Left lung (tissue), 4 donors: ENCODE measurements at regions not wholly inside any gene's neighbourhood (a gene's known extent, or its start where the extent isn't known, plus 50 kb on each side); places are given as distances from the start of the nearest gene placed in this dataset.

Source experiments
- ATAC-seq: fragments of 200-7000 bp; cut with Tn5 transposase; one replicate; pipeline ENCODE4 v1.9.1; 2020; ENCODE audit warnings: moderate library complexity
- DNase-seq, 4 donors: peaks; one replicate each; pipeline ENCODE4 v3.0.0-alpha.2; 2013 to 2020
- H3K27ac ChIP-seq, 2 donors: fragments of 200-600 bp; sonication (generic) in 1 of 2; one replicate each; pipeline versions ENCODE4 v1.5.0 to v1.8.0; 2020 to 2021
- H3K27me3 ChIP-seq, 2 donors: fragments of 200-600 bp; sonication (generic) in 1 of 2; one replicate each; pipeline versions ENCODE4 v1.5.0 to v1.8.0; 2020 to 2021
- H3K36me3 ChIP-seq, 2 donors: fragments of 200-600 bp; sonication (generic) in 1 of 2; one replicate each; pipeline versions ENCODE4 v1.5.0 to v1.8.0; 2020 to 2021
- H3K4me1 ChIP-seq, 2 donors: fragments of 200-600 bp; one replicate each; pipeline ENCODE4 v1.8.0; 2021
- H3K4me3 ChIP-seq, 2 donors: fragments of 200-600 bp; sonication (generic) in 1 of 2; one replicate each; pipeline versions ENCODE4 v1.5.0 to v1.8.0; 2020 to 2021; ENCODE audit warnings: mild to moderate bottlenecking in 1 of 2
- H3K9me3 ChIP-seq, 2 donors: fragments of 200-600 bp; sonication (generic) in 1 of 2; one replicate each; pipeline versions ENCODE4 v1.5.0 to v1.8.0; 2020 to 2021
- CTCF ChIP-seq, 2 donors: fragments of 200-600 bp; sonication (generic) in 1 of 2; IDR thresholded peaks; one replicate each; pipeline versions ENCODE4 v1.5.0 to v1.8.0; 2021; ENCODE audit warnings: antibody characterized with exemption in 2 of 2
- intact Hi-C, 2 donors: fragments of 100-400 bp; cut with DNase I; formaldehyde crosslinking; loops; one replicate each; pipeline versions ENCODE4 v1.11.2 to v1.14.2; 2022
- donor health status: DM: no; HTN: yes; CAD: no.
- donor health status: DM: no; HTN: no; CAD: no.

- TF ChIP-seq CTCF (IDR thresholded peaks at IDR 0.05), result no peak
- Histone ChIP-seq H3K4me3 (no peak overlapping the region), H3K27me3 (no peaks in the 10 kb centered on the region), H3K27ac (no peak overlapping the region), H3K9me3 (no peaks in the 10 kb centered on the region), H3K36me3 (no peaks in the 10 kb centered on the region), H3K4me1 (no peaks in the 10 kb centered on the region)
- intact Hi-C loops, result no loop called here
- ATAC-seq (no peak), DNase-seq (no peak)
Observed at GRCh38 chr7:111676167-111676566, 113.9 kb upstream of the IMMP2L start.

- H3K27ac ChIP-seq, result no peak overlapping the region
- H3K36me3 ChIP-seq, result no peaks in the 10 kb centered on the region
- DNase-seq (no peak), ATAC-seq (no peak)
- H3K27me3 ChIP-seq, result no peaks in the 10 kb centered on the region
- no peaks in the 10 kb centered on the region for H3K9me3 ChIP-seq
- no peak overlapping the region for H3K4me3 ChIP-seq
- H3K4me1 ChIP-seq, result no peaks in the 10 kb centered on the region
- intact Hi-C loops, result no loop called here
- no peak for TF ChIP-seq CTCF (IDR thresholded peaks at IDR 0.05)
Observed at GRCh38 chr7:111672901-111673300, 110.6 kb upstream of the IMMP2L start.

GRCh38 chr7:111671927-111672326 is 109.6 kb upstream of the IMMP2L start:
- Histone ChIP-seq H3K4me1 (no peaks in the 10 kb centered on the region), H3K36me3 (no peaks in the 10 kb centered on the region), H3K27me3 (no peaks in the 10 kb centered on the region), H3K9me3 (no peaks in the 10 kb centered on the region), H3K27ac (no peak overlapping the region), H3K4me3 (no peak overlapping the region)
- intact Hi-C loops, result no loop called here
- no peak for DNase-seq
- no peak for TF ChIP-seq CTCF (IDR thresholded peaks at IDR 0.05)
- ATAC-seq, result no peak

GRCh38 chr7:111668711-111669110 is 106.4 kb upstream of the IMMP2L start:
- ATAC-seq (no peak), DNase-seq (no peak)
- Histone ChIP-seq H3K4me1 (no peaks in the 10 kb centered on the region), H3K27ac (no peak overlapping the region), H3K36me3 (no peaks in the 10 kb centered on the region), H3K9me3 (no peaks in the 10 kb centered on the region), H3K27me3 (no peaks in the 10 kb centered on the region), H3K4me3 (no peak overlapping the region)
- no peak for TF ChIP-seq CTCF (IDR thresholded peaks at IDR 0.05)
- intact Hi-C loops, result no loop called here

DNA sequence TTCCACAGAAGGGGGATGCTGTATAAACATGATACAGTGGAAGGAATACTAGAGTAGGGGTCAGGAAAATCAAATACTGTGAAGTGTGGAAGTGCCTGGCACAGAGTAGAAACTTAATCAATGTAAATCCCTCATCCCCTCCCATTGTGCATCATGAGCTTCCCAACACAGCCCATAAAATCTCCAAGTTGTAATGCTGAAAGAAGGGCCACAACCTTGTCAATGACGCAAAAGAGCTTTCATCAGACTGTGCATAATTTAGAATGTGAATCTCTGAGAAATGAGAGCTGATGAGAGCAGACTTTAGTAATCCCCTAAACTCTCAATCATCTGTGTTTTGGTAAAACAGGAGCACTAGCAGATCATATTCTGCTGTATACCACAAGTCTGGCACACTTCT is 105.2 kb upstream of the IMMP2L start:
- H3K9me3 ChIP-seq, result no peaks in the 10 kb centered on the region
- H3K4me1 ChIP-seq, result no peaks in the 10 kb centered on the region
- no peak overlapping the region for H3K4me3 ChIP-seq
- ATAC-seq, result no peak
- TF ChIP-seq CTCF (IDR thresholded peaks at IDR 0.05), result no peak
- no peak for DNase-seq
- intact Hi-C loops, result no loop called here
- H3K27ac ChIP-seq, result no peak overlapping the region
- no peaks in the 10 kb centered on the region for H3K27me3 ChIP-seq
- no peaks in the 10 kb centered on the region for H3K36me3 ChIP-seq
